Lower leg skin (tissue), 3 donors: ENCODE measurements at regions not wholly inside any gene's neighbourhood (a gene's known extent, or its start where the extent isn't known, plus 50 kb on each side); places are given as distances from the start of the nearest gene placed in this dataset.
"Not testable (repeated sequence)": the region's sequence is repeated elsewhere in the genome, so short reads cannot be mapped to it uniquely, and the experiment has no call there.

Experiments used
- POLR2A ChIP-seq, 2 donors: fragments of 450-650 bp; IDR thresholded peaks; one replicate each; pipeline ENCODE4 v1.6.1; 2016 to 2017; ENCODE audit warnings: antibody characterized with exemption in 2 of 2, mild to moderate bottlenecking in 1 of 2, moderate library complexity in 1 of 2
- TF ChIP-seq, protein P1 (sequence below), 3 donors: fragments of 450-650 bp; IDR thresholded peaks; one replicate each; pipeline ENCODE4 v1.5.1; 2016; ENCODE audit warnings: antibody characterized with exemption in 3 of 3, mild to moderate bottlenecking in 3 of 3, moderate library complexity in 2 of 3

DNA sequence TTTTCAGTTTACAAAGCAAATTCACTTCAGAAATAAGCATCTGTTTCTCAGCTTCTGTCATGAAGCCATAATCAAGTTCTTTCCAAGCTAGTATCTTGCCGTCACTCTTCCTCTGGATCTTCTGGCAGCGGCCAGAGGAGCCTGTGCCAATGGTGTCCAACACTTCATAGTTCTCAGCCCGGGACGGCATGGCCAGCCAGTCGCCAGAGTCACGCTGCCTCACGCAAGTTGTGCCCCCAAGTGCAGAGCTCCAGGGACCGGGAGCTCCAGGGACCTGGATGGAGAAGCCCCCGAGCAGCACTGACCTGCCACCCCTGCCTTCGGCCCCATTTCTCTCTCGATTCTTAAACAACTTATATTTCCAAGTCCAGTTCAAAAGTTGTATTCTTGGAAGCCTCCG is 76.9 kb upstream of the POTEH start:
- TF ChIP-seq, protein P1, sequence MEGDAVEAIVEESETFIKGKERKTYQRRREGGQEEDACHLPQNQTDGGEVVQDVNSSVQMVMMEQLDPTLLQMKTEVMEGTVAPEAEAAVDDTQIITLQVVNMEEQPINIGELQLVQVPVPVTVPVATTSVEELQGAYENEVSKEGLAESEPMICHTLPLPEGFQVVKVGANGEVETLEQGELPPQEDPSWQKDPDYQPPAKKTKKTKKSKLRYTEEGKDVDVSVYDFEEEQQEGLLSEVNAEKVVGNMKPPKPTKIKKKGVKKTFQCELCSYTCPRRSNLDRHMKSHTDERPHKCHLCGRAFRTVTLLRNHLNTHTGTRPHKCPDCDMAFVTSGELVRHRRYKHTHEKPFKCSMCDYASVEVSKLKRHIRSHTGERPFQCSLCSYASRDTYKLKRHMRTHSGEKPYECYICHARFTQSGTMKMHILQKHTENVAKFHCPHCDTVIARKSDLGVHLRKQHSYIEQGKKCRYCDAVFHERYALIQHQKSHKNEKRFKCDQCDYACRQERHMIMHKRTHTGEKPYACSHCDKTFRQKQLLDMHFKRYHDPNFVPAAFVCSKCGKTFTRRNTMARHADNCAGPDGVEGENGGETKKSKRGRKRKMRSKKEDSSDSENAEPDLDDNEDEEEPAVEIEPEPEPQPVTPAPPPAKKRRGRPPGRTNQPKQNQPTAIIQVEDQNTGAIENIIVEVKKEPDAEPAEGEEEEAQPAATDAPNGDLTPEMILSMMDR (IDR thresholded peaks at IDR 0.05), result not testable (repeated sequence)
- TF ChIP-seq POLR2A (IDR thresholded peaks at IDR 0.05), result not testable (repeated sequence)
